DOHH2 (cell line): ENCODE measurements at regions not wholly inside any gene's neighbourhood (a gene's known extent, or its start where the extent isn't known, plus 50 kb on each side); places are given as distances from the start of the nearest gene placed in this dataset.

ENCODE experiments used
- EZH2phosphoT487 ChIP-seq: fragments of 200-600 bp; sonication (generic); IDR thresholded peaks from 2 replicates; pipeline ENCODE4 v1.6.1; 2017; ENCODE audit warnings: borderline replicate concordance, mild to moderate bottlenecking, antibody characterized with exemption, low read length, moderate library complexity, mixed read lengths
- TF ChIP-seq, protein P1 (sequence below): fragments of 200-600 bp; sonication (generic); IDR thresholded peaks from one replicate; pipeline ENCODE4 v1.5.1; 2014; ENCODE audit warnings: antibody characterized with exemption, mild to moderate bottlenecking, low read depth, low read length; ENCODE audit not compliant: poor library complexity, severe bottlenecking

DNA sequence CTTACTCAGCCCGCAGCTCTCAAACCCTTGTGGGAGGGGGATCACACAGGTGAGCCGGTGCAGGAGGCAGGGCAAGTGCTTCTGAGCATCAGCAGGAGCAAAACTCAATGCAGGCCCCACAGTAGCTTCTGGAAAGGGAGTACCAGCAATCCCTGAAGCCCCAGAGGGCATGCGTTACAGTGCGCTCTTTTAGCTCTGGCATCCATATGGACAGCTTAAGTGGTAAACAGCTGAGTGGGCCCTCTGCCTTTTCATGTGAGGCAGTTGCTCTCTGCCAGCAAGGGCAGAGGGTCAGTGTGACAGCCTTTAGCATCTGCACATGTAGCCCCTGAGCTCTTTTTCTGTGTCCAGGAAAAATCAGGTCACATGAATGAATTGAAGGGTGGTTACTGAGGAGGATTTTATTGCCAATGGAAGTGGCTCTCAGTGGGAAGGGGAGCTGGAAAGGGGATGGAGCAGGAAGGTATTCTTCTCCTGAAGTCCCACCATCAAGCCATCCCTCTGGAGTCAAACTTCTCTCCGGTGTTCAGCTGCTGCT, 464.3 kb upstream of the THRB start:
- TF ChIP-seq, protein P1, sequence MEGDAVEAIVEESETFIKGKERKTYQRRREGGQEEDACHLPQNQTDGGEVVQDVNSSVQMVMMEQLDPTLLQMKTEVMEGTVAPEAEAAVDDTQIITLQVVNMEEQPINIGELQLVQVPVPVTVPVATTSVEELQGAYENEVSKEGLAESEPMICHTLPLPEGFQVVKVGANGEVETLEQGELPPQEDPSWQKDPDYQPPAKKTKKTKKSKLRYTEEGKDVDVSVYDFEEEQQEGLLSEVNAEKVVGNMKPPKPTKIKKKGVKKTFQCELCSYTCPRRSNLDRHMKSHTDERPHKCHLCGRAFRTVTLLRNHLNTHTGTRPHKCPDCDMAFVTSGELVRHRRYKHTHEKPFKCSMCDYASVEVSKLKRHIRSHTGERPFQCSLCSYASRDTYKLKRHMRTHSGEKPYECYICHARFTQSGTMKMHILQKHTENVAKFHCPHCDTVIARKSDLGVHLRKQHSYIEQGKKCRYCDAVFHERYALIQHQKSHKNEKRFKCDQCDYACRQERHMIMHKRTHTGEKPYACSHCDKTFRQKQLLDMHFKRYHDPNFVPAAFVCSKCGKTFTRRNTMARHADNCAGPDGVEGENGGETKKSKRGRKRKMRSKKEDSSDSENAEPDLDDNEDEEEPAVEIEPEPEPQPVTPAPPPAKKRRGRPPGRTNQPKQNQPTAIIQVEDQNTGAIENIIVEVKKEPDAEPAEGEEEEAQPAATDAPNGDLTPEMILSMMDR: no peak
- TF ChIP-seq EZH2phosphoT487: no peak
